GM18909 (cell line): ENCODE measurements at regions not wholly inside any gene's neighbourhood (a gene's known extent, or its start where the extent isn't known, plus 50 kb on each side); places are given as distances from the start of the nearest gene placed in this dataset.
A peak's percentile ranks its signal among the peaks of the same experiment; 100 is the strongest.

Source experiments
- ATAC-seq: cut with Tn5 transposase; IDR thresholded peaks from one replicate; pipeline ENCODE4 v1.9.1; 2021; ENCODE audit warnings: mild to moderate bottlenecking; ENCODE audit not compliant: unreplicated experiment, poor library complexity

- ATAC-seq = no peak
These were observed 133.8 kb upstream of the ARHGAP5 start for GRCh38 chr14:31943217-31943799.

GRCh38 chr14:31943861-31944255, 133.2 kb upstream of the ARHGAP5 start:
- ATAC-seq = no peak

- no peak for ATAC-seq
These were observed 132.6 kb upstream of the ARHGAP5 start for GRCh38 chr14:31944256-31945073.

GRCh38 chr14:31945074-31945613, 132.0 kb upstream of the ARHGAP5 start:
- peak; percentile 60 for ATAC-seq

- ATAC-seq = no peak
These were observed 131.4 kb upstream of the ARHGAP5 start for GRCh38 chr14:31945701-31946100.

GRCh38 chr14:31947076-31947475, 130.0 kb upstream of the ARHGAP5 start:
- ATAC-seq = no peak

GRCh38 chr14:31947680-31948595, 129.2 kb upstream of the ARHGAP5 start:
- peak; percentile 42 for ATAC-seq

GRCh38 chr14:31949709-31950108, 127.4 kb upstream of the ARHGAP5 start:
- no peak for ATAC-seq

GRCh38 chr14:31950331-31950730, 126.8 kb upstream of the ARHGAP5 start:
- no peak for ATAC-seq

- ATAC-seq = no peak
These were observed 126.1 kb upstream of the ARHGAP5 start for GRCh38 chr14:31950764-31951637.

GRCh38 chr14:31951638-31951964, 125.5 kb upstream of the ARHGAP5 start:
- no peak for ATAC-seq

- ATAC-seq = no peak
These were observed 124.5 kb upstream of the ARHGAP5 start for GRCh38 chr14:31952573-31952972.

GRCh38 chr14:31953210-31953609, 123.9 kb upstream of the ARHGAP5 start:
- ATAC-seq = no peak

GRCh38 chr14:31954991-31955390, 122.1 kb upstream of the ARHGAP5 start:
- no peak for ATAC-seq

- no peak for ATAC-seq
These were observed 121.0 kb upstream of the ARHGAP5 start for GRCh38 chr14:31955936-31956579.

GRCh38 chr14:31957565-31957964, 119.5 kb upstream of the ARHGAP5 start:
- ATAC-seq = no peak

- no peak for ATAC-seq
These were observed 117.1 kb upstream of the ARHGAP5 start for GRCh38 chr14:31960039-31960438.

GRCh38 chr14:31961896-31962295, 115.2 kb upstream of the ARHGAP5 start:
- no peak for ATAC-seq

- ATAC-seq = no peak
These were observed 114.2 kb upstream of the ARHGAP5 start for GRCh38 chr14:31962920-31963319.
